ENCODE measurements at regions not wholly inside any gene's neighbourhood (a gene's known extent, or its start where the extent isn't known, plus 50 kb on each side); places are given as distances from the start of the nearest gene placed in this dataset.

DNA sequence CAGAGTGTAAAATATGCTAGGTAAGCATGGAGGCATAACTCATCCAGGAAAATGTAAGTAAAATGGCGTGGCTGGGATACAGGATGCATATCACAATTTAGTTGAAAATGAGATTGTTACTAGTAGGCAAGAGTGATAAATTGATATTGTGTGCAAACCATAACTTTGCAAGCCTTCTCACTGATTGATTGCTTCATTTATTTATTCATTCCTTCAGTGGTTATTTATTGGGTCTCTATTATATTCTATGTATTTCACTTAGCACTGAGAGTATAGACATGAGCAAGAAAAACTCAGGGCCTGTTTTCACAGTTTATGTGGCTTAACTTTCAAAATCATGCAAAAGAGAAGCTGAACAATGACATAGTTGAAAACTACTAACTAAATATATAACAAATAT, 241.0 kb upstream of the EYS start:
- TF ChIP-seq, protein P1, sequence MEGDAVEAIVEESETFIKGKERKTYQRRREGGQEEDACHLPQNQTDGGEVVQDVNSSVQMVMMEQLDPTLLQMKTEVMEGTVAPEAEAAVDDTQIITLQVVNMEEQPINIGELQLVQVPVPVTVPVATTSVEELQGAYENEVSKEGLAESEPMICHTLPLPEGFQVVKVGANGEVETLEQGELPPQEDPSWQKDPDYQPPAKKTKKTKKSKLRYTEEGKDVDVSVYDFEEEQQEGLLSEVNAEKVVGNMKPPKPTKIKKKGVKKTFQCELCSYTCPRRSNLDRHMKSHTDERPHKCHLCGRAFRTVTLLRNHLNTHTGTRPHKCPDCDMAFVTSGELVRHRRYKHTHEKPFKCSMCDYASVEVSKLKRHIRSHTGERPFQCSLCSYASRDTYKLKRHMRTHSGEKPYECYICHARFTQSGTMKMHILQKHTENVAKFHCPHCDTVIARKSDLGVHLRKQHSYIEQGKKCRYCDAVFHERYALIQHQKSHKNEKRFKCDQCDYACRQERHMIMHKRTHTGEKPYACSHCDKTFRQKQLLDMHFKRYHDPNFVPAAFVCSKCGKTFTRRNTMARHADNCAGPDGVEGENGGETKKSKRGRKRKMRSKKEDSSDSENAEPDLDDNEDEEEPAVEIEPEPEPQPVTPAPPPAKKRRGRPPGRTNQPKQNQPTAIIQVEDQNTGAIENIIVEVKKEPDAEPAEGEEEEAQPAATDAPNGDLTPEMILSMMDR (IDR thresholded peaks at IDR 0.05; ENCODE audit: extremely low read depth, missing control alignments), result no peak
- DNase-seq (ENCODE audit: low spot score), result no peak

DNA sequence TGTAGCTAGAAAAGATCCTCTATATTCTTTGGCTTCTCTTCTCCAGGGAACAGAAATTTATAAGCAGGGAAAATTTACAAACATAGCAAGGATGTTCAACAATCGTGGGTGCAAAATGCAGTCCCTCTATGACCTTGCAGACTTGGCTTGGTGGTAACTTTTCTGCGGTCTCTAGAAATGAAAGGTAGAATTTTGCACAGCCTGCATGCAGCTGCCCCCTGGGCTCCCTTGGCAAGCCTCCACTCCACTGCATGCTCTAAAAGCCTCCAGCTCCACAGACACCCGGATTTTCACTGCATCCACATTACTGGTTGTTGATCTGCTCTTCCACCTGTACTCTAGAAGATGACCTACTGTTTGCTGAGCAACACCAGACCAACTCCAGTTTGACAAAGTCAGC, 236.5 kb upstream of the EYS start:
- DNase-seq (ENCODE audit: low spot score), result no peak
- TF ChIP-seq, protein P1 (IDR thresholded peaks at IDR 0.05; ENCODE audit: extremely low read depth, missing control alignments), result no peak

DNA sequence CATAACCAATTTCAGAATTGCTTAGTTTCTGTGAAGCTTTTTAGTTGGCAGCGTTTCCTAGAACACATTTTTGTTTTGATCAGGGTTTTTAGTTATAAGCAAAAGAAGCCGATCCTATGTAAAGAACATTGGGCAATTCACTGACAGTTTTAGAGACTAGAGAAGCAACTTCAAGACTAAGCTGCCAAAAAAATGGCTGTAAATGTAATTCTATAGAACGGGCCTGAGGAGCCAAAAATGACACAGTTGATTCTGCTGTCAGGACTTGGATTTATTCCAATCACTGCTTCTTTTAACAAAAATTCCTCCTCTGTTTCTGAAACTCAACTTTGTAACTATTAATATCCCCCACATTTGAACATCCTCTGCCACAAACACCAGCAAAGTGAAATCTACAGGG, 236.0 kb upstream of the EYS start:
- no peak for DNase-seq (ENCODE audit: low spot score)

DNA sequence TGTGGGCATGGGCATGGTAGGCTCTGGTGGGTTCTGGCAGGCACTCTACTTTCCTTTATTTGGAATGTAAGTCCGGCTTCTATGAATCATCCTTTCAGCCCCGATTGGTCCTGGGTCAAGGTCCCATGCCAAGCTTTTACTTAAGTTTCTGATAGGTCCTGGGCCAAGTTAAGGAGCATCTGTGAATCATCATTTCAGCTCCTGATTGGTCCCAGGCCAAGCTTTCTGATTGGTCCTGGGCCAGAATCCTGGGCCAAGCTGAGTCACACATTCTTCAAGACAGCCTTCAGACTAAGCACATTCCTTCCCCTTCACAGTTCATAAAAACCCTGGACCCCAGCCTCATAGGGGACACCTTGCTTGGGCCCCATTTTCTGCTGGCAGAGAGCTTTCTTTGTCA, 231.0 kb upstream of the EYS start:
- no peak for DNase-seq (ENCODE audit: low spot score)
- TF ChIP-seq, protein P1 (IDR thresholded peaks at IDR 0.05; ENCODE audit: extremely low read depth, missing control alignments), result no peak

More for the DNA sequence above, 236.0 kb upstream of the EYS start:
- TF ChIP-seq, protein P1 (IDR thresholded peaks at IDR 0.05; ENCODE audit: extremely low read depth, missing control alignments), result no peak

DNA sequence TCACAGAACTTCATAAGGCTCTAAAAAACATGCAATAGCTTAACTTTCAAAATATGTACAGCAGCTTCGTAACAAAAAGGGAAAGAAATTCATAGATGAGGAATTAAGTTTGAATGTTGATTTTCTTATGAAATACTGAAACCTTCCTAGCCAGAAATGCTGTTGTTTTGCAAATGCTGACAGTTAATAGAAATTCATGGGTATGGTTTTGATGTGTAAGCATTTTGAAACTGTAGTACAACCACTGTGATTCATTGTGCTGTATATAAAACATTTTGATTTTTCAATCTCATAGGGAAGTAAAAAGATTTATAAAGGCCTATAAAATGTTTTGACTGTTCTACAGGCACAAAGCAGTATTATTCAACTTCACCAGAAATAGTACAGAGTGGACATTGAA, 228.4 kb upstream of the EYS start:
- TF ChIP-seq, protein P1 (IDR thresholded peaks at IDR 0.05; ENCODE audit: extremely low read depth, missing control alignments), result no peak

DNA sequence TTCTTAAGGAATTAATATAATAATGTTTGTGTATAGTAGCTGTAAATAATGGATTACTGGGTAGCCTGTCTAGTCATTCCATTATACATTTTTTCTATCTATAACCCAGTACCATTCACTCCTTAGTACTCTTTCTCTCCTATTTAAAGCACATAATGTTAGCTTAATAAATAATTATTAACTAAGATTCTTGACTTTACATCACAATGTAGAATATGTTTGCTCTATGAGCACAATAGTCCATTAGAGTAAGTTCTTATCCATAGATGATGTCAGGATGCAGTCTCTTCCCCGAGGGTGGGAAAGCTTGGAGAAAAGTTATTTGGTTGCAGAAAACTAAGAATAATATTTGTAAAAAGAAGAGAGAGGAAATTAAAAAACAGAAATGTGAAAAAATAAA, 226.4 kb upstream of the EYS start:
- no peak for DNase-seq (ENCODE audit: low spot score)
- TF ChIP-seq, protein P1 (IDR thresholded peaks at IDR 0.05; ENCODE audit: extremely low read depth, missing control alignments), result no peak

More for the DNA sequence above, 228.4 kb upstream of the EYS start:
- DNase-seq (ENCODE audit: low spot score), result no peak

DNA sequence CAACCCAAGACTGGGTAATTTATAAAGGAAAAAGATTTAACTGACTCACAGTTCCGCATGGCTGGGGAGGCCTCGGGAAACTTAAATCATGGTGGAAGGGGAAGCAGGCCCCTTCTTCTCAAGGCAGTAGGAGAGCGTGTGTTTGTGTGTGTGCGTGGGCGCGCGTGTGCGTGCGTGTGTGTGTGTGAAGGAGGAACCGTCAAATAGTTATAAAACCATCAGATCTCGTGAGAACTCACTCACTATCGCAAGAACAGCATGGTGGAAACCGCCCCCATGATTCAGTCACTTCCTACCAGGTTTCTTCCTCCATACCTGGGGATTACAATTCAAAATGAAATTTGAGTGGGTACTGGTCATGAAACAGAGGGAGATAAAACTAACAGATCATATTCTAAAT, 220.1 kb upstream of the EYS start:
- TF ChIP-seq, protein P1 (IDR thresholded peaks at IDR 0.05; ENCODE audit: extremely low read depth, missing control alignments), result no peak
- DNase-seq (ENCODE audit: low spot score), result no peak

All from GM20000 (cell line).